DOHH2 (cell line): ENCODE measurements at regions not wholly inside any gene's neighbourhood (a gene's known extent, or its start where the extent isn't known, plus 50 kb on each side); places are given as distances from the start of the nearest gene placed in this dataset.

Source experiments
- CTCF ChIP-seq: fragments of 200-600 bp; sonication (generic); IDR thresholded peaks from one replicate; pipeline ENCODE4 v1.5.1; 2014; ENCODE audit warnings: antibody characterized with exemption, mild to moderate bottlenecking, low read depth, low read length; ENCODE audit not compliant: poor library complexity, severe bottlenecking
- EZH2phosphoT487 ChIP-seq: fragments of 200-600 bp; sonication (generic); IDR thresholded peaks from 2 replicates; pipeline ENCODE4 v1.6.1; 2017; ENCODE audit warnings: borderline replicate concordance, mild to moderate bottlenecking, antibody characterized with exemption, low read length, moderate library complexity, mixed read lengths

DNA sequence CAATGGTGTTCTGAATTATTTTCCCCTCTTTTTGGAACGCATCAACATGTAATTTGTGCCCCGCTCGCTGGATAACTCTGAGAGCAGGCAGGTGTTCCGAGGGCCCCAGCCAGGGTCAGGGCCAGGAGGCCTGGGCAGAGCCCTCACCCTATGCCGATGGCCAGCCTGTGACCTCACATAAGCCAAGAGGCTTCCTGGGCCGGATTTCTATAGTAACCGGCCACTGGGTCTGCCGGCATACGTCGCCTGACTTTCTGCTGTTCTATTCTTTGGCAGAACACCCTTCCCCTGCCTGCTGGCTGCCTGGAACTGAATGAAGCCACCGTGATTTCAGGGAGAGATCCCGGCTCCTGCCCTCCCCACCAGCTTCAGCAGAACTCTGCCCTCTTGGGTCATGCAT lies 375.2 kb downstream of the SHANK2 start:
- TF ChIP-seq CTCF (no peak), EZH2phosphoT487 (no peak)
